Neural cell (in vitro differentiated cells): ENCODE measurements at regions not wholly inside any gene's neighbourhood (a gene's known extent, or its start where the extent isn't known, plus 50 kb on each side); places are given as distances from the start of the nearest gene placed in this dataset.

Source experiments
- H2AFZ ChIP-seq: fragments of 200-600, 300-800 bp; sonication (generic), shearing (Covaris generic); 2 replicates; pipeline ENCODE4 v1.6.0; 2014; ENCODE audit warnings: low read depth, mild to moderate bottlenecking, antibody characterized with exemption, low read length, moderate library complexity
- H3F3A ChIP-seq: fragments of 200-600 bp; shearing (Covaris generic); 2 replicates; pipeline ENCODE4 v1.6.1; 2016; ENCODE audit warnings: mild to moderate bottlenecking, moderate library complexity, mixed read lengths, antibody characterized with exemption, low read length; ENCODE audit not compliant: insufficient read depth, poor library complexity, severe bottlenecking
- H3K27ac ChIP-seq: fragments of 200-600, 300-800 bp; sonication (generic), shearing (Covaris generic); 2 replicates; pipeline ENCODE4 v1.5.1; 2014; ENCODE audit warnings: mild to moderate bottlenecking, low read length, moderate library complexity
- H3K27me3 ChIP-seq: fragments of 300-800, 200-600 bp; sonication (generic), shearing (Covaris generic); 2 replicates; pipeline ENCODE4 v1.6.0; 2014; ENCODE audit warnings: mild to moderate bottlenecking, low read depth, low read length, moderate library complexity; ENCODE audit not compliant: insufficient read depth
- H3K36me3 ChIP-seq: fragments of 300-800, 200-600 bp; sonication (generic), shearing (Covaris generic); 2 replicates; pipeline ENCODE4 v1.5.1; 2014; ENCODE audit warnings: mild to moderate bottlenecking, antibody characterized with exemption, low read length, moderate library complexity; ENCODE audit not compliant: insufficient read depth
- H3K4me2 ChIP-seq: fragments of 300-800, 200-600 bp; sonication (generic), shearing (Covaris generic); 2 replicates; pipeline ENCODE4 v1.6.0; 2014; ENCODE audit warnings: mild to moderate bottlenecking, low read length
- H3K4me3 ChIP-seq: fragments of 300-800, 200-600 bp; sonication (generic), shearing (Covaris generic); 2 replicates; pipeline ENCODE4 v1.5.1; 2014; ENCODE audit warnings: mild to moderate bottlenecking, low read length, moderate library complexity
- H3K79me2 ChIP-seq: fragments of 200-600 bp; shearing (Covaris generic); replicated peaks from 2 replicates; pipeline ENCODE4 v1.6.0; 2014; ENCODE audit warnings: mild to moderate bottlenecking, low read length, moderate library complexity; ENCODE audit not compliant: insufficient read depth
- H3K9ac ChIP-seq: fragments of 300-800, 200-600 bp; sonication (generic), shearing (Covaris generic); 2 replicates; pipeline ENCODE4 v1.6.1; 2016; ENCODE audit warnings: mild to moderate bottlenecking, low read length, mixed read lengths
- H3K9me2 ChIP-seq: fragments of 200-600 bp; shearing (Covaris generic); 2 replicates; pipeline ENCODE4 v1.6.1; 2016; ENCODE audit warnings: mild to moderate bottlenecking, low read length, mixed read lengths; ENCODE audit not compliant: insufficient read depth
- H3K9me3 ChIP-seq: fragments of 200-600, 300-800 bp; sonication (generic), shearing (Covaris generic); 2 replicates; pipeline ENCODE4 v1.6.1; 2016; ENCODE audit warnings: mild to moderate bottlenecking, mixed run types, low read length, moderate library complexity, mixed read lengths
- H4K20me1 ChIP-seq: fragments of 200-600 bp; shearing (Covaris generic); 2 replicates; pipeline ENCODE4 v1.6.1; 2016; ENCODE audit warnings: mild to moderate bottlenecking, mixed run types; ENCODE audit not compliant: insufficient read depth
- CTCF ChIP-seq: fragments of 450-650 bp; IDR thresholded peaks from 2 replicates; pipeline ENCODE4 v1.5.1; 2014; ENCODE audit warnings: antibody characterized with exemption, mild to moderate bottlenecking, moderate library complexity; ENCODE audit not compliant: poor library complexity, severe bottlenecking
- EP300 ChIP-seq: fragments of 450-650 bp; conservative IDR thresholded peaks from 2 replicates; pipeline ENCODE4 v1.6.1; 2014; ENCODE audit warnings: antibody characterized with exemption, mild to moderate bottlenecking, moderate library complexity; ENCODE audit not compliant: poor library complexity, severe bottlenecking
- EZH2 ChIP-seq: fragments of 200-600, 300-800 bp; shearing (Covaris generic), sonication (generic); IDR thresholded peaks from 2 replicates; pipeline ENCODE4 v1.6.1; 2014; ENCODE audit warnings: antibody characterized with exemption, low read length, borderline replicate concordance, mild to moderate bottlenecking; ENCODE audit not compliant: insufficient read depth, poor library complexity, severe bottlenecking
- MXI1 ChIP-seq: fragments of 450-650 bp; conservative IDR thresholded peaks from 2 replicates; pipeline ENCODE4 v1.6.1; 2014; ENCODE audit warnings: antibody characterized with exemption, mild to moderate bottlenecking; ENCODE audit not compliant: poor library complexity, severe bottlenecking
- POLR2AphosphoS5 ChIP-seq: IDR thresholded peaks from 2 replicates; pipeline ENCODE4 v1.6.1; 2012
- RAD21 ChIP-seq: fragments of 450-650 bp; conservative IDR thresholded peaks from 2 replicates; pipeline ENCODE4 v1.6.1; 2014; ENCODE audit warnings: antibody characterized with exemption, mild to moderate bottlenecking, moderate library complexity
- SMC3 ChIP-seq: fragments of 450-650 bp; conservative IDR thresholded peaks from 2 replicates; pipeline ENCODE4 v1.6.1; 2014; ENCODE audit warnings: antibody characterized with exemption, mild to moderate bottlenecking, moderate library complexity; ENCODE audit not compliant: poor library complexity
- TAF1 ChIP-seq: IDR thresholded peaks from 2 replicates; pipeline ENCODE4 v1.6.1; 2012; ENCODE audit warnings: low read depth
- TF ChIP-seq, protein P1 (sequence below): IDR thresholded peaks from 2 replicates; pipeline ENCODE4 v1.6.1; 2012; ENCODE audit warnings: borderline replicate concordance

- H3K9me2 ChIP-seq, result no peaks in the 10 kb centered on the region
- no peak overlapping the region for H3K4me2 ChIP-seq
- H3K9me3 ChIP-seq, result no peaks in the 10 kb centered on the region
- H4K20me1 ChIP-seq, result no peaks in the 10 kb centered on the region
- no peaks in the 10 kb centered on the region for H3K27me3 ChIP-seq
- H2AFZ ChIP-seq, result no peak overlapping the region
- H3K27ac ChIP-seq, result no peak overlapping the region
- no peaks in the 10 kb centered on the region for H3F3A ChIP-seq
- H3K79me2 ChIP-seq, result no peaks in the 10 kb centered on the region
- TF ChIP-seq SMC3, result no peak
- no peak for TF ChIP-seq MXI1
- TF ChIP-seq, protein P1, sequence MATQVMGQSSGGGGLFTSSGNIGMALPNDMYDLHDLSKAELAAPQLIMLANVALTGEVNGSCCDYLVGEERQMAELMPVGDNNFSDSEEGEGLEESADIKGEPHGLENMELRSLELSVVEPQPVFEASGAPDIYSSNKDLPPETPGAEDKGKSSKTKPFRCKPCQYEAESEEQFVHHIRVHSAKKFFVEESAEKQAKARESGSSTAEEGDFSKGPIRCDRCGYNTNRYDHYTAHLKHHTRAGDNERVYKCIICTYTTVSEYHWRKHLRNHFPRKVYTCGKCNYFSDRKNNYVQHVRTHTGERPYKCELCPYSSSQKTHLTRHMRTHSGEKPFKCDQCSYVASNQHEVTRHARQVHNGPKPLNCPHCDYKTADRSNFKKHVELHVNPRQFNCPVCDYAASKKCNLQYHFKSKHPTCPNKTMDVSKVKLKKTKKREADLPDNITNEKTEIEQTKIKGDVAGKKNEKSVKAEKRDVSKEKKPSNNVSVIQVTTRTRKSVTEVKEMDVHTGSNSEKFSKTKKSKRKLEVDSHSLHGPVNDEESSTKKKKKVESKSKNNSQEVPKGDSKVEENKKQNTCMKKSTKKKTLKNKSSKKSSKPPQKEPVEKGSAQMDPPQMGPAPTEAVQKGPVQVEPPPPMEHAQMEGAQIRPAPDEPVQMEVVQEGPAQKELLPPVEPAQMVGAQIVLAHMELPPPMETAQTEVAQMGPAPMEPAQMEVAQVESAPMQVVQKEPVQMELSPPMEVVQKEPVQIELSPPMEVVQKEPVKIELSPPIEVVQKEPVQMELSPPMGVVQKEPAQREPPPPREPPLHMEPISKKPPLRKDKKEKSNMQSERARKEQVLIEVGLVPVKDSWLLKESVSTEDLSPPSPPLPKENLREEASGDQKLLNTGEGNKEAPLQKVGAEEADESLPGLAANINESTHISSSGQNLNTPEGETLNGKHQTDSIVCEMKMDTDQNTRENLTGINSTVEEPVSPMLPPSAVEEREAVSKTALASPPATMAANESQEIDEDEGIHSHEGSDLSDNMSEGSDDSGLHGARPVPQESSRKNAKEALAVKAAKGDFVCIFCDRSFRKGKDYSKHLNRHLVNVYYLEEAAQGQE, result no peak
- no peak for TF ChIP-seq TAF1
- no peak for TF ChIP-seq EP300
- no peak for TF ChIP-seq RAD21
- TF ChIP-seq POLR2AphosphoS5, result no peak
- no peak for TF ChIP-seq CTCF
- TF ChIP-seq EZH2, result no peak
- no peak overlapping the region for H3K4me3 ChIP-seq
- H3K9ac ChIP-seq, result no peak overlapping the region
- H3K36me3 ChIP-seq, result no peaks in the 10 kb centered on the region
Observed at GRCh38 chr4:103907414-103907813, 187.6 kb upstream of the TACR3 start.

- no peaks in the 10 kb centered on the region for H3K27me3 ChIP-seq
- TF ChIP-seq RAD21 (no peak), SMC3 (no peak), CTCF (no peak), POLR2AphosphoS5 (no peak)
- H2AFZ ChIP-seq, result no peak overlapping the region
- no peak overlapping the region for H3K9ac ChIP-seq
- H3K36me3 ChIP-seq, result no peaks in the 10 kb centered on the region
- H3K9me2 ChIP-seq, result no peaks in the 10 kb centered on the region
- H3K4me2 ChIP-seq, result no peak overlapping the region
- H3K79me2 ChIP-seq, result no peaks in the 10 kb centered on the region
- no peak overlapping the region for H3K27ac ChIP-seq
- H4K20me1 ChIP-seq, result no peaks in the 10 kb centered on the region
- H3F3A ChIP-seq, result no peaks in the 10 kb centered on the region
- no peak overlapping the region for H3K4me3 ChIP-seq
- H3K9me3 ChIP-seq, result no peaks in the 10 kb centered on the region
Observed at GRCh38 chr4:103904123-103904522, 184.3 kb upstream of the TACR3 start.
